HEK293 (cell line): ENCODE measurements at regions not wholly inside any gene's neighbourhood (a gene's known extent, or its start where the extent isn't known, plus 50 kb on each side); places are given as distances from the start of the nearest gene placed in this dataset.

Experiments
- CTCF ChIA-PET: fragments of 350-600 bp; formaldehyde crosslinking; extraction: SDS; loops from one replicate; lab custom pipeline; 2021; ENCODE audit warnings: antibody characterized with exemption; lab: Yijun Ruan, JAX
- POLR2A ChIA-PET: fragments of 300-600 bp; formaldehyde crosslinking; extraction: SDS; loops from one replicate; lab custom pipeline; 2020; ENCODE audit warnings: antibody characterized with exemption, inconsistent platforms; lab: Yijun Ruan, JAX
- H3K27ac ChIP-seq: fragments of 200-500 bp; sonication (Bioruptor generic); 2 replicates; pipeline ENCODE4 v1.5.1; 2014; ENCODE audit warnings: low read depth, low read length, control low read depth, inconsistent platforms; ENCODE audit errors: extremely low read depth
- H3K36me3 ChIP-seq, 2 experiments: fragments of 200-500 bp in 1 of 2; sonication (Bioruptor generic) in 1 of 2; 1 replicate in 1 of 2; 2 replicates in 1 of 2; pipeline ENCODE4 v1.5.1; 2014 to 2017; ENCODE audit warnings: inconsistent platforms in 2 of 2, low read length in 2 of 2; ENCODE audit not compliant: control insufficient read depth in 2 of 2, insufficient read depth in 1 of 2
- H3K4me1 ChIP-seq: fragments of 200-500 bp; sonication (Bioruptor generic); 2 replicates; pipeline ENCODE4 v1.5.1; 2014; ENCODE audit warnings: mild to moderate bottlenecking, low read length, inconsistent platforms; ENCODE audit not compliant: control insufficient read depth, insufficient read depth
- H3K4me3 ChIP-seq: 2 replicates; pipeline ENCODE4 v1.5.1; 2011; ENCODE audit warnings: low read depth, mild to moderate bottlenecking, control low read depth, low read length, moderate library complexity
- H3K9me3 ChIP-seq: fragments of 200-500 bp; sonication (Bioruptor generic); 2 replicates; pipeline ENCODE4 v1.5.1; 2014; ENCODE audit warnings: low read depth, low read length, inconsistent platforms; ENCODE audit not compliant: control insufficient read depth, insufficient read depth
- ATF2 ChIP-seq: fragments of 450-650 bp; formaldehyde crosslinking; IDR thresholded peaks from 2 replicates; pipeline ENCODE4 v1.5.1; 2016; ENCODE audit warnings: missing biosample characterization, missing genetic modification characterization, low read depth
- GLI2 ChIP-seq: fragments of 450-650 bp; formaldehyde crosslinking; IDR thresholded peaks from 2 replicates; pipeline ENCODE4; 2017; ENCODE audit warnings: missing biosample characterization, missing genetic modification characterization, low read depth, borderline replicate concordance
- HOXA7 ChIP-seq: sonication (generic); formaldehyde crosslinking; IDR thresholded peaks from 2 replicates; pipeline ENCODE4 v1.8.1; 2022; ENCODE audit warnings: missing genetic modification reagents, borderline replicate concordance
- KLF7 ChIP-seq: fragments of 450-650 bp; formaldehyde crosslinking; IDR thresholded peaks from 2 replicates; pipeline ENCODE4 v1.5.1; 2016; ENCODE audit warnings: missing biosample characterization, missing genetic modification characterization, borderline replicate concordance
- OSR2 ChIP-seq: fragments of 450-650 bp; formaldehyde crosslinking; IDR thresholded peaks from 2 replicates; pipeline ENCODE4 v1.5.1; 2016; ENCODE audit warnings: missing biosample characterization, missing genetic modification characterization
- PRDM1 ChIP-seq: fragments of 450-650 bp; formaldehyde crosslinking; IDR thresholded peaks from 2 replicates; pipeline ENCODE4; 2016; ENCODE audit warnings: missing biosample characterization, missing genetic modification characterization
- REPIN1 ChIP-seq: fragments of 450-650 bp; formaldehyde crosslinking; IDR thresholded peaks from 2 replicates; pipeline ENCODE4 v1.5.1; 2017; ENCODE audit warnings: missing biosample characterization, missing genetic modification characterization, low read depth
- ZBTB17 ChIP-seq: fragments of 450-650 bp; formaldehyde crosslinking; IDR thresholded peaks from 2 replicates; pipeline ENCODE4 v1.5.1; 2016; ENCODE audit warnings: missing biosample characterization, missing genetic modification characterization
- ZBTB49 ChIP-seq: fragments of 450-650 bp; formaldehyde crosslinking; IDR thresholded peaks from 2 replicates; pipeline ENCODE4 v1.5.1; 2016; ENCODE audit warnings: missing biosample characterization, missing genetic modification characterization, low read depth
- ZFP3 ChIP-seq: fragments of 450-650 bp; formaldehyde crosslinking; IDR thresholded peaks from 2 replicates; pipeline ENCODE4 v1.5.1; 2016; ENCODE audit warnings: low read depth, missing biosample characterization, missing genetic modification characterization
- ZNF2 ChIP-seq: fragments of 450-650 bp; formaldehyde crosslinking; IDR thresholded peaks from 2 replicates; pipeline ENCODE4 v1.5.1; 2016; ENCODE audit warnings: missing biosample characterization, missing genetic modification characterization
- ZNF223 ChIP-seq: fragments of 450-650 bp; formaldehyde crosslinking; IDR thresholded peaks from 2 replicates; pipeline ENCODE4 v1.5.1; 2016; ENCODE audit warnings: missing biosample characterization, missing genetic modification characterization
- ZNF23 ChIP-seq: fragments of 450-650 bp; formaldehyde crosslinking; IDR thresholded peaks from 2 replicates; pipeline ENCODE4 v1.5.1; 2016; ENCODE audit warnings: missing biosample characterization, missing genetic modification characterization, borderline replicate concordance
- ZNF292 ChIP-seq: fragments of 450-650 bp; formaldehyde crosslinking; IDR thresholded peaks from 2 replicates; pipeline ENCODE4 v1.5.1; 2016; ENCODE audit warnings: low read depth, missing biosample characterization, missing genetic modification characterization, borderline replicate concordance
- ZNF48 ChIP-seq: fragments of 450-650 bp; formaldehyde crosslinking; IDR thresholded peaks from 2 replicates; pipeline ENCODE4 v1.5.1; 2016; ENCODE audit warnings: missing biosample characterization, missing genetic modification characterization
- ZNF510 ChIP-seq: fragments of 450-650 bp; formaldehyde crosslinking; IDR thresholded peaks from 2 replicates; pipeline ENCODE4 v1.5.1; 2018; ENCODE audit warnings: mild to moderate bottlenecking, missing genetic modification characterization, missing biosample characterization; ENCODE audit not compliant: insufficient replicate concordance
- ZNF596 ChIP-seq: fragments of 450-650 bp; IDR thresholded peaks from 2 replicates; pipeline ENCODE4 v1.5.0; 2018; ENCODE audit warnings: missing biosample characterization, mild to moderate bottlenecking, missing genetic modification characterization, moderate library complexity
- ZNF677 ChIP-seq: fragments of 450-650 bp; IDR thresholded peaks from 2 replicates; pipeline ENCODE4 v1.5.0; 2018; ENCODE audit warnings: missing biosample characterization, mild to moderate bottlenecking, missing genetic modification characterization, moderate library complexity
- ZNF76 ChIP-seq: fragments of 450-650 bp; formaldehyde crosslinking; IDR thresholded peaks from 2 replicates; pipeline ENCODE4; 2016; ENCODE audit warnings: low read depth, missing biosample characterization, missing genetic modification characterization, borderline replicate concordance
- ZNF843 ChIP-seq: fragments of 450-650 bp; formaldehyde crosslinking; IDR thresholded peaks from 2 replicates; pipeline ENCODE4 v1.5.1; 2016; ENCODE audit warnings: missing biosample characterization, missing genetic modification characterization
- TF ChIP-seq, protein P1 (sequence below): sonication (generic); formaldehyde crosslinking; IDR thresholded peaks from 2 replicates; pipeline ENCODE4 v1.8.1; 2022; ENCODE audit warnings: mild to moderate bottlenecking, moderate library complexity, missing genetic modification reagents
- TF ChIP-seq, protein P2 (sequence below): fragments of 450-650 bp; formaldehyde crosslinking; IDR thresholded peaks from 2 replicates; pipeline ENCODE4 v1.5.1; 2017; ENCODE audit warnings: missing biosample characterization, mild to moderate bottlenecking, missing genetic modification characterization, moderate library complexity
- TF ChIP-seq, protein P3 (sequence below): fragments of 450-650 bp; formaldehyde crosslinking; IDR thresholded peaks from 2 replicates; pipeline ENCODE4; 2016; ENCODE audit warnings: missing biosample characterization, missing genetic modification characterization

- TF ChIP-seq ZNF510 (tag by site-specific recombination) (no peak), ZNF677 (no peak), ZNF223 (tag by site-specific recombination) (no peak), ZNF2 (tag by site-specific recombination) (no peak), ZNF843 (no peak), GLI2 (tag by site-specific recombination) (no peak), ZNF76 (tag by site-specific recombination) (no peak), KLF7 (tag by site-specific recombination) (no peak), ZNF23 (tag by site-specific recombination) (no peak), ATF2 (tag by site-specific recombination) (no peak), ZNF48 (tag by site-specific recombination) (no peak), ZNF596 (tag by site-specific recombination) (no peak), ZNF292 (tag by site-specific recombination) (no peak)
- TF ChIP-seq, protein P1, sequence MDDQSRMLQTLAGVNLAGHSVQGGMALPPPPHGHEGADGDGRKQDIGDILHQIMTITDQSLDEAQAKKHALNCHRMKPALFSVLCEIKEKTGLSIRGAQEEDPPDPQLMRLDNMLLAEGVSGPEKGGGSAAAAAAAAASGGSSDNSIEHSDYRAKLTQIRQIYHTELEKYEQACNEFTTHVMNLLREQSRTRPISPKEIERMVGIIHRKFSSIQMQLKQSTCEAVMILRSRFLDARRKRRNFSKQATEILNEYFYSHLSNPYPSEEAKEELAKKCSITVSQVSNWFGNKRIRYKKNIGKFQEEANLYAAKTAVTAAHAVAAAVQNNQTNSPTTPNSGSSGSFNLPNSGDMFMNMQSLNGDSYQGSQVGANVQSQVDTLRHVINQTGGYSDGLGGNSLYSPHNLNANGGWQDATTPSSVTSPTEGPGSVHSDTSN: no peak
- TF ChIP-seq, protein P2, sequence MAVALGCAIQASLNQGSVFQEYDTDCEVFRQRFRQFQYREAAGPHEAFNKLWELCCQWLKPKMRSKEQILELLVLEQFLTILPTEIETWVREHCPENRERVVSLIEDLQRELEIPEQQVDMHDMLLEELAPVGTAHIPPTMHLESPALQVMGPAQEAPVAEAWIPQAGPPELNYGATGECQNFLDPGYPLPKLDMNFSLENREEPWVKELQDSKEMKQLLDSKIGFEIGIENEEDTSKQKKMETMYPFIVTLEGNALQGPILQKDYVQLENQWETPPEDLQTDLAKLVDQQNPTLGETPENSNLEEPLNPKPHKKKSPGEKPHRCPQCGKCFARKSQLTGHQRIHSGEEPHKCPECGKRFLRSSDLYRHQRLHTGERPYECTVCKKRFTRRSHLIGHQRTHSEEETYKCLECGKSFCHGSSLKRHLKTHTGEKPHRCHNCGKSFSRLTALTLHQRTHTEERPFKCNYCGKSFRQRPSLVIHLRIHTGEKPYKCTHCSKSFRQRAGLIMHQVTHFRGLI (tag by site-specific recombination): no peak
- Histone ChIP-seq H3K4me1 (no peaks in the 10 kb centered on the region), H3K4me3 (no peak overlapping the region), H3K9me3 (no peaks in the 10 kb centered on the region), H3K36me3 (no peaks in the 10 kb centered on the region), H3K27ac (no peak overlapping the region)
- ChIA-PET CTCF (interaction anchor here (0.6 kb wide), 1 partner anchor 23 kb away, joined by 5 read pairs; no protein-coding TSS in a partner anchor), POLR2A (interaction anchor here (0.6 kb wide), 1 partner anchor 176 kb away, joined by 3 read pairs; no protein-coding TSS in a partner anchor)
Observed at GRCh38 chr12:115108129-115109100, 424.4 kb upstream of the TBX3 start.

DNA sequence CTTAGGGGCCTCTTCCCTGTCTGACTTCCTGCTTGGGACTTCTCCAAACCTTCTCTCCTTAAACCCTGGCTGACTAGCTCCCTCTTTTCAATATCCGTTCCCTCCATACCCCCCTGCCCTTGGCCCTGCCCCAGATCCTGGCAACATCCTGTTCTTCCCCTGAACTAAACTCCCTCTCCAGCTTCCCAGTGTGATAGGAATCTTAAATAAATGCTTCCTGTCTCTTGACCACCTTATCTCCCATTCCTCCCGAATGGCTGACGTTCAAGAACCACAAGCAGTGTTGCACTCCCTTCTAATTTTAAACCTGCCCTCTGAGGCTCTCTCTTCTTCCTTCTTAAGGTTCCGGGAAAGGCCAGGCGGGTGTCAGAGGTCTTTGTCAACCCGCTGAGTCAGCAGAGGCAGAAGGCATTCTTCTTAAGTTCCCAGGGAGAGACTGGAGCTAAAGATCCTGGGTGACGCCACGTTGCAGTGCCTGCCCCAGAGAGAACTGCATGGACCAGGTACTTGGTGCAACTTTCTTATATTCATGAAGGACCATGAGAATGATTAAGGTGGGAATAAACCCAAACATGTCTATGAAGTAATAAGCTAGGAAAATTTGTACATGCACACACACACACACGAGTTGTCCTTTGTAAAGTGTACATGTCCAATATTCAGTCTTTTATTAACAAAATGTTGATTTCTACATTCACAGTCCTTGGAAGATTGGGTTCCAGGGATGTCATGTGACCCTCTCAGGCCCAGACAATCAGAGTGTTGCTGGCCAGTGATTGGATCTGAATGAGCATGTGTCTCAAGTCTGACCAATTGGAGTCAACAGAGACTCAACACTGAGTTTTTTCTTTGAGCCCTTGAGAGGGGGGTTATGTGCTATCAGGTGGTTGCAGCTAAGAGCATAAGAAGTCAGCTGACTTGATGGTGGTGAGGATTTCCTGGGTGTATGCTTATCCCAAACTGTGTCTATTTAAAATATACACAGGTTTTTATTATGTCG, 420.2 kb upstream of the TBX3 start:
- Histone ChIP-seq H3K27ac (no peak overlapping the region), H3K4me3 (no peak overlapping the region), H3K9me3 (no peaks in the 10 kb centered on the region), H3K36me3 (no peaks in the 10 kb centered on the region), H3K4me1 (no peaks in the 10 kb centered on the region)
- CTCF ChIA-PET: interaction anchor here (0.6 kb wide), 1 partner anchor 14 kb away, joined by 3 read pairs; no protein-coding TSS in a partner anchor
- POLR2A ChIA-PET: no interaction called here
- TF ChIP-seq ZBTB49: no peak
- no peak for TF ChIP-seq HOXA7
- TF ChIP-seq, protein P3, sequence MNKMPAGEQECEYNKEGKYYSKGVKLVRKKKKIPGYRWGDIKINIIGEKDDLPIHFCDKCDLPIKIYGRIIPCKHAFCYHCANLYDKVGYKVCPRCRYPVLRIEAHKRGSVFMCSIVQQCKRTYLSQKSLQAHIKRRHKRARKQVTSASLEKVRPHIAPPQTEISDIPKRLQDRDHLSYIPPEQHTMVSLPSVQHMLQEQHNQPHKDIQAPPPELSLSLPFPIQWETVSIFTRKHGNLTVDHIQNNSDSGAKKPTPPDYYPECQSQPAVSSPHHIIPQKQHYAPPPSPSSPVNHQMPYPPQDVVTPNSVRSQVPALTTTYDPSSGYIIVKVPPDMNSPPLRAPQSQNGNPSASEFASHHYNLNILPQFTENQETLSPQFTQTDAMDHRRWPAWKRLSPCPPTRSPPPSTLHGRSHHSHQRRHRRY (tag by site-specific recombination): no peak
- TF ChIP-seq ZNF23 (tag by site-specific recombination): no peak
- TF ChIP-seq REPIN1 (tag by site-specific recombination): no peak
- no peak for TF ChIP-seq ZFP3 (tag by site-specific recombination)
- no peak for TF ChIP-seq ZBTB17 (tag by site-specific recombination)
- TF ChIP-seq OSR2: no peak
- TF ChIP-seq PRDM1 (tag by site-specific recombination): no peak
